ENCODE measurements at regions not wholly inside any gene's neighbourhood (a gene's known extent, or its start where the extent isn't known, plus 50 kb on each side); places are given as distances from the start of the nearest gene placed in this dataset.

DNA sequence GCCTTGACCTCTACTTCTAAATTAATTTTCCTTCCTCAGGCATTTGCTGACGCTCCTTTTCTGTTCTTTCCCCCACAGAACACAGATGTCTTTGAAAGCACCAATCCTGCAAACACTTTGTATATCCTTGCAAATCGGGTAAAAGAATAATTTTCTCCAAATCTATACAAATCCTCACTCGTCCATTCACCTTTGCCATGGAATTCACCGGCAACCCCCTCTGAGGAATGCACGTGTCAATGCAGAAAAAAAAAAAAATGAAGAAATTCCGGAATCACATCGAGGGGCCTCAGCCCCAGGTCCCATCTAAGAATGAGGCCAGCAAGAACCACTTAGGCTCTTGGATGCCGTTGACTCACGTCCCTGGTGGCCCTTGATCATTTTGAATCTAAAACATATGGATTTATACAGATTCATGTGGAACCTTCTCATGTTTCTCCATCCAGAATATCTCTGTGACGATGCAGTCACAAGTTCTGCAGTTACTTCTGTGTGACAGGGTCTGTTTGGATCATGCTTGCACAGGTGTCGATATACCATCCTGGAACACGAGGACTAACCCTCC is 136.9 kb downstream of the RBFOX3 start:
- DNase-seq (ENCODE audit: low read depth) = no peak
- TF ChIP-seq, protein P1, sequence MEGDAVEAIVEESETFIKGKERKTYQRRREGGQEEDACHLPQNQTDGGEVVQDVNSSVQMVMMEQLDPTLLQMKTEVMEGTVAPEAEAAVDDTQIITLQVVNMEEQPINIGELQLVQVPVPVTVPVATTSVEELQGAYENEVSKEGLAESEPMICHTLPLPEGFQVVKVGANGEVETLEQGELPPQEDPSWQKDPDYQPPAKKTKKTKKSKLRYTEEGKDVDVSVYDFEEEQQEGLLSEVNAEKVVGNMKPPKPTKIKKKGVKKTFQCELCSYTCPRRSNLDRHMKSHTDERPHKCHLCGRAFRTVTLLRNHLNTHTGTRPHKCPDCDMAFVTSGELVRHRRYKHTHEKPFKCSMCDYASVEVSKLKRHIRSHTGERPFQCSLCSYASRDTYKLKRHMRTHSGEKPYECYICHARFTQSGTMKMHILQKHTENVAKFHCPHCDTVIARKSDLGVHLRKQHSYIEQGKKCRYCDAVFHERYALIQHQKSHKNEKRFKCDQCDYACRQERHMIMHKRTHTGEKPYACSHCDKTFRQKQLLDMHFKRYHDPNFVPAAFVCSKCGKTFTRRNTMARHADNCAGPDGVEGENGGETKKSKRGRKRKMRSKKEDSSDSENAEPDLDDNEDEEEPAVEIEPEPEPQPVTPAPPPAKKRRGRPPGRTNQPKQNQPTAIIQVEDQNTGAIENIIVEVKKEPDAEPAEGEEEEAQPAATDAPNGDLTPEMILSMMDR (IDR thresholded peaks at IDR 0.05; ENCODE audit: insufficient read depth, low read length) = no peak
- no peak overlapping the region for H3K4me3 ChIP-seq (ENCODE audit: low read depth, low read length)

- TF ChIP-seq, protein P1 (IDR thresholded peaks at IDR 0.05; ENCODE audit: insufficient read depth, low read length) = no peak
- no peak overlapping the region for H3K4me3 ChIP-seq (ENCODE audit: low read depth, low read length)
- DNase-seq (ENCODE audit: low read depth) = peak; percentile 2
Observed at GRCh38 chr17:79473111-79473875, 137.6 kb downstream of the RBFOX3 start.

DNA sequence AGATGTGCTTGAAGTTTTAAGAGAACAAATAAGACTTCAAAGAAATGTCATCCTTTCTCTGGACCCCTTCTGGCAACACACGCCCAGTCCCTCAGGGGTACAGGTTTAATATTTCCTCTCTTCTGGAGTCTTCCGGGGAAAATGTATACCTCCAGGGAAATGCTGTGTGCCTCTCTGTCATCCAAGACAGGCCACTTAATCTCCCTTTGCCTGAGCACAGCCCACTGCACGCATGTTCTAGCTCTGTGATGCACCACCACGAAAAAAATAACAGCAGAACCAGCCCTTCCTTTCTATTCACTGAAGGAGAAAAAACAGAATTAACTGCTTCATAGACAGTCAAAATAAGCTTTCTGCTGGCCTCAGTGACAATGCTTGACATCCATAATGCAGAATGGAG is 140.1 kb downstream of the RBFOX3 start:
- H3K4me3 ChIP-seq (ENCODE audit: low read depth, low read length) = no peak overlapping the region
- DNase-seq (ENCODE audit: low read depth) = no peak
- TF ChIP-seq, protein P1 (IDR thresholded peaks at IDR 0.05; ENCODE audit: insufficient read depth, low read length) = no peak

DNA sequence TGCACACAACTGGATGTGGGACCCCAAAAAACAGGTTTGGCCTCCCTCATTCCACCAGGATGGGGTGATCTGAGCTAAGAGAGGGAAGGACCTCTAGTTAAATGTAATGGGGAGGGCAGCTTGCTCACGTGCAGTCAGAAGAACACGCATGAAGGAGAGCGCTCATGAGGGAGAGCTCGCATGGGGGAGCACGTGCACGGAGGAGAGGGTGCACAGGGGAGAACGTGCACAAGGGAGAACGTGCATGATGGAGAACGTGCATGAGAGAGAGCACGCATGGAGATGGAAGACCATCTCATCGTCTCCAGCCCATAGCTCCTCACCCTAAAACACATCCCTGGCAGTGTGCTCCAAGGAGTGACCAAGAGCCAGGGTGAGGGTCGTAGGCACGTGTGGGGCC is 141.2 kb downstream of the RBFOX3 start:
- no peak for DNase-seq (ENCODE audit: low read depth)
- TF ChIP-seq, protein P1 (IDR thresholded peaks at IDR 0.05; ENCODE audit: insufficient read depth, low read length) = no peak

DNA sequence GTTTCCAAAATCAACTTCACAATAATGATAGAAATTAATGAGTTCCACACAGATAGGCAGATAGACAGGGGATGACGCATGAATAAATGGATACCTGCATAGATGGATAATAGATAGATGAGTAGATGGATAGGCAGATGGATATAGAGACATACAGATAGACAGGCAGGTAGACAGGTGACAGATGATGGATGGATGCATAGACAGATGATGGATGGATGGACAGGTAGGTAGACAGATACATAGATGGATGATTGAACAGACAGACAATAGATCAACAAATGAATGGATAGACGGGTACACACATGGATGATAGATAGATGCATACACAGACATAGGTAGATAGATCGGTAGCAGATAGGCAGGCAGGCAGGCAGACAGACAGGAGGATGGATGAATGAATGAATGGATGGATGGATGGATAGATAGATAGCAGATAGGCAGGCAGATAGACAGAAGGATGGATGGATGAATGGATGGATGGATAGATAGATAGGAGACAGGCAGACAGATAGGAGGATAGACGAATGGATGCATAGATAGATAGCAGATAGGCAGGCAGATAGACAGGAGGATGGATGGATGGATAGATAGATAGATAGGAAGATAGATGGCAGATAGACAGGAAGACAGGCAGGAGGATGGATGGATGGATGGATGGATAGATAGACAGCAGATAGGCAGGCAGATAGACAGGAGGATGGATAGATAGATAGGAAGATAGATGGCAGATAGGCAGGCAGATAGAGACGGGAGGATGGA is 142.5 kb downstream of the RBFOX3 start:
- no peak for DNase-seq (ENCODE audit: low read depth)
- TF ChIP-seq, protein P1 (IDR thresholded peaks at IDR 0.05; ENCODE audit: insufficient read depth, low read length) = no peak
- no peak overlapping the region for H3K4me3 ChIP-seq (ENCODE audit: low read depth, low read length)

More for the DNA sequence above, 141.2 kb downstream of the RBFOX3 start:
- no peak overlapping the region for H3K4me3 ChIP-seq (ENCODE audit: low read depth, low read length)

DNA sequence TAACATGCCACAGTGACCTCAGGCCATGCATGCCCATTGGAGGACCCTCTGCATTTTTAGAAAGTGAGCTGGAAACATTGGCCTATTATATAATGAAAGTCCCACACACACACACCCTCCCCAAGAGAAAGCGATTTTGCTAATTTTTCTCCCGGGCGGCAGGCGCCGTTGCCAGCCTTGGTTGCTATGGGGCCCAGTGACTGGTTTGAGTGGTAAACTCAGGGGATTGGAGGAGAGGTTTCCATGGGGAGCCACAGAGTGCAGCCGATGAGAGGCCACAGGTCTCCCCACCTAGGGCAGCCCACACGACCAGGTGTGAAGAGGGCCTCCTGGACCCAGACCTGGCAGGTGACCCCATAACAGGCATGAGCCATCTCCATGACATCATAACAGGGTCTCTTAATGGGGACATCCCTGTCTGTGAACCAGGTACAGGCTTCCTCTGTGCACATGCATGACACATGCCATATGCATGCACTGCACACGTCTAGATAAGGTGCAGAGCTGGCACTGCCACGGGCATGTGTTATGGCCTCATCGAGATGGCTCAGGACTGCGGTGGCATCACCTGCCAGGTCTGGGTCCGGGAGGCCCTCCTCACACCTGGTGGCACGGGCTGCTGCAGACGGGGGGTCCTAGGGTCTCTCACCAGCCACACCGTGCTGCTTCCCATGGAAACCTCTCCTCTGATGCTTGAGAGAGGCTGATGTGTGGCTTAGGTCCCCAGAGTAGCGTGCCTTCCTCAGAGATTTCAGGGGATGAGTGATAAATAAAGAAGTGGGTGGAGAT is 144.1 kb downstream of the RBFOX3 start:
- no peak for DNase-seq (ENCODE audit: low read depth)
- TF ChIP-seq, protein P1 (IDR thresholded peaks at IDR 0.05; ENCODE audit: insufficient read depth, low read length) = no peak
- H3K4me3 ChIP-seq (ENCODE audit: low read depth, low read length) = no peak overlapping the region

Measured in fibroblast of the aortic adventitia (primary cell).